ENCODE measurements at regions not wholly inside any gene's neighbourhood (a gene's known extent, or its start where the extent isn't known, plus 50 kb on each side); places are given as distances from the start of the nearest gene placed in this dataset.
"Not testable (repeated sequence)": the region's sequence is repeated elsewhere in the genome, so short reads cannot be mapped to it uniquely, and the experiment has no call there.

DNA sequence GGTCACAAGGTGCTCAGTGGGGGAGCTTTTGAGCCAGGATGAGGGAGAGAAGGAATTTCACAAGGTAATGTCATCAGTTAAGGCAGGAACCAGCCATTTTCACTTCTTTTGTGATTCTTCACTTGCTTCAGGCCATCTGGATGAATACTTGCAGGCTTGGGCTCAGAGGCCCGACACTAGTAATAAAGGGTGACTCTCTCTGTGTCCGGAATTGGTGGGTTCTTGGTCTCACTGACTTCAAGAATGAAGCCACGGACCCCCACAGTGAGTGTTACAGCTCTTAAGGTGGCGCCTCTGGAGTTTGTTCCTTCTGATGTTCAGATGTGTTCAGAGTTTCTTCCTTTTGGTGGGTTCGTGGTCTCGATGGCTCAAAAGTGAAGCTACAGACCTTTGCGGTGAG, 131.8 kb upstream of the RXFP2 start:
- DNase-seq (ENCODE audit: low spot score): not testable (repeated sequence)

DNA sequence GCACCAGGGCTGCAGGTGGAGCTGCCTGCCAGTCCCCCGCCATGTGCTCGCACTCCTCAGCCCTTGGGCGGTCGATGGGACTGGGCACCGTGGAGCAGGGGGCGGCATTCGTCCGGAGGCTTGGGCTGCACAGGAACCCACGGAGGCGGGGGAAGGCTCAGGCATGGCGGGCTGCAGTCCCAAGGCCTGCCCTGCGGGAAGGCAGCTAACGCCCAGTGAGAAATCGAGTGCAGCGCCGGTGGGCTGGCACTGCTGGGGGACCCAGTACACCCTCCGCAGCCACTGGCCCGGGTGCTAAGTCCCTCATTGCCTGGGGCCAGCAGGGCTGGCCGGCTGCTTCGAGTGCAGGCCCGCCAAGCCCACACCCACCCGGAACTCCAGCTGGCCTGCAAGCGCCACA, 130.5 kb upstream of the RXFP2 start:
- not testable (repeated sequence) for DNase-seq (ENCODE audit: low spot score)

DNA sequence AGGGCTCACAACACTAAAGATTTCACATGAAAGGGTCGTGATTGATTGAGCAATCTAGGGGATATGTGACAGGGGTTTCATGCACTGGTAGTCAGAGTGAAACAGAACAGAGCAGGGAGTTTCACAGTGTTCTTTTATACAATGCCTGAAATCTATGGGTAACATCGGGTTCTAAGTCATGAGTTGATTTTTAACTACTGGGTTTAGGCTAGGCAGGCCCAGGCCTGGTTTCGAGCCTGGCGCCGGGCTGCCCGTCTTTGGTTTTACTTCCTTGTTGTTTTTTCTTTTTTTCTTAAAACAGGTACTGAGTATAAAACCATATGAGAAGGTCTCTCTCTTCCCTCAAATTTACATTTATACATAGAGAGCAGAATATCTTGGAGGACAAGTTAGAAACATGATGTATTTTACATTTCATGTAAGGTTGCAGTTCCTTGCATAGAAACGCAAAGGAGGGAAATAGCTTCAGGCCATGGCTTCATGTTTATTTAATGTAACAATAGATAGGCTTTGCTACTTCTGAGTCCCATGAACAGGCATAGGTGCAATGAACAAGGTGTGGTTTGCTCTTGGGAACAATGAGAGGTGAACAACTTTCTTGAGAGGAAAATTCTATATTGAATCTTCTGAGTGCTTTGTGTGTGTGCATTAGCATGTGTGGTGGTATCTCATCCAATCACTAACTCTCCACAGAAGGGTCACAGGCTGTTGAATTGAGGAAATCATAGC, 128.9 kb upstream of the RXFP2 start:
- DNase-seq (ENCODE audit: low spot score): no peak

DNA sequence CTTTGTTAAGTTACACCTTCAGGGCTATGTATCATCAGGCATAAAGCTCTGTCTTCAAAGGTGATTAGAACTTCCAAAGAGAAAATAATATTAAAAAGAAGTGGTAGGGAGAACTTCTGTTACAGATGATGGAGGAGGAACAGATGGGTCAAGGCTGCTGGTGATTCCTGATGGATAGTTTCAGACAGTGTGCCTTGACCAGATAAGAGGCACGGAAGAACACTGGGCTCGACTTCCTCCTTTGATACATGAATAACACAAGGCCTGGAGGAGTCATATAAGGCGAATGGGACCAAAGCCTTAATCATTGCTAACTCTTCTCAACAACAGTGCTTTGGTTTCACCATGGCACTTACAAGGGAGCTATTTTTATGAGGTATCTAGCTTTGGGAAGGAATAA, 128.1 kb upstream of the RXFP2 start:
- no peak for DNase-seq (ENCODE audit: low spot score)

DNA sequence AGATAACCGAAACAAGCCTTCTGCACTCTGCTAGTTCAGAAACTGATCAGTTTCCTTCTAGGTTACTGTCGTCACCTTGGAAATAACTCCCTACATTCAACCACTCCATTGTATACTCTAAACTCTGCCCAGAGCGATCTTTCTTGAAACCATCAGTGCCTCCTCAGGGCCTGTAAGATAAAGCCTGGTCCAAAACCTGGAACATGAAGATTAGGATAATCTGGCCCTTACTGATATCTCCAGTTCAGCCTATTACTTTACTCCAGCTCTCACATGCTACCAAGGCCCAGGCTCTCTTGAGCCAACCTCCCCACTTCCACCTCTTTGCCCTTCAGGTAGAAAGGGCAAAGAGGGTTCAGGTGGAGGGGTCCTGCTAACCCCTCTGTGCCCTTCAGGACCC, 125.3 kb upstream of the RXFP2 start:
- no peak for DNase-seq (ENCODE audit: low spot score)

DNA sequence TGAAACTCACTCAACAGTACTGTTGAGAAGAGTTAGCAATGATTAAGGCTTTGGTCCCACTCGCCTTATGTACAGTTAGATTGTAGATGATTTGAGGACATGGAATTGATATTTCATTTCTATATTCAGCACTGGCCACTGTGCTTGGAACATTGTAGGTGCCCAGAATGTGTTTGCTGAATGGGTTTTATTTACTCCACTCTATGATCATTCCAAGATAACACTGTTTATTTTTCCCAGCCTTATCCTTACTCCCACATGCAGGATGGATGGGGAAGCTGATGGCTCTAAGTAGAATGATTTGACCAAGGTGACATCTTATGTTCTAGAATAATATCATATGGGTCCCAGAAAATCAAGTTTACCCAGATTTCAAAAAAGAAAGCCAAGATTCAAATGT, 124.6 kb upstream of the RXFP2 start:
- DNase-seq (ENCODE audit: low spot score): no peak

DNA sequence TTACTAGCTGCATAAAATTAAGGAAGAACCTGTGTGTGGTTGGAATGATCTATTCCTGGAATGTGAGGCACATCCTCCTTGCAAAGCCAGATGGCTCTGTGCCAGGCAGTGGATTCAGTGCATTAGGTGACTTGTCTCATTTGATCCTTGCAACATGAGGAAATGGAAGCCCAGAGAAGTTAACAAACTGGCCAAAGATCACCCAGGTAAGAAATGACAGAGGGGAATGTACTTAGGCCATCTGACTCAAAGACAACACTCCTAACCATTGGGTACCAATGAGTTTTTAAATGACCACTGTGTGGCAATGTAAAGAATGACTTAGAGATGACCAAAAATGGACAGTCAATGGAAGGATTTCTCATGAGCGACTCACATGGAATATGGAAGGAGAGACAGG, 114.2 kb upstream of the RXFP2 start:
- no peak for DNase-seq (ENCODE audit: low spot score)

DNA sequence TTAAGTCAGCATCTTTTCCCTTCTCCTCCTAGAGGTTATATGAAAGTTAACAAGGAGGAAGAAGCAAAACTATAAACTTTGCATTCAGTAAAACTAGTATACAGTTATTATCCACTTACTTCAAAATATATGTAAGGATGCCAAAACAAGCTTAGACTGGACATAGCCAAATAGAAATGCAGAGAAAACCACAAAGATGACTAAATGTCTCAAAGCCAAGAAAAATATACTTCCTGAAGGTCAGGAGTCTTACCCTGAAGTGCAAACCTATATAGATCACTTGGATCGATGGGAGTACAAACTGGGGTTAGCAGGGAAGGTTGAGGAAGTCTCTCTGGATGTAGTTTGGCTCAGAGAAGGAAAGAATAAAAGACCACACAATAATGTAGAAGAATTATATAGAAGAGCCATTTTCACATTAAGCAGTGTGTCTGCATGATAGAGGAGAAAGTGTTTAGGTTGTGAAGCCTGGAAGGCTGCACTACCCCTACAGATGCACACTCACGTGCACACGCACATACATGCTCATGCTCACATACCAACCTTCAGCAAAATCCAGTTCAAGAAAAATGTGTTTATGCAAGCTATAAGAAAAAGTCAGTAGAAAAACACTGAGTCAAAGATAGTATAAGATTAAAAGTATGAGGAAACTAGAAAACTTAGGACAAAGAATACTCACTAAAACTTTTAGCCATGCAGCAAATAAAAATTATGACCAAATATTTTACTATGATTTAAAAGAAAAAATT, 112.1 kb upstream of the RXFP2 start:
- DNase-seq (ENCODE audit: low spot score): no peak

DNA sequence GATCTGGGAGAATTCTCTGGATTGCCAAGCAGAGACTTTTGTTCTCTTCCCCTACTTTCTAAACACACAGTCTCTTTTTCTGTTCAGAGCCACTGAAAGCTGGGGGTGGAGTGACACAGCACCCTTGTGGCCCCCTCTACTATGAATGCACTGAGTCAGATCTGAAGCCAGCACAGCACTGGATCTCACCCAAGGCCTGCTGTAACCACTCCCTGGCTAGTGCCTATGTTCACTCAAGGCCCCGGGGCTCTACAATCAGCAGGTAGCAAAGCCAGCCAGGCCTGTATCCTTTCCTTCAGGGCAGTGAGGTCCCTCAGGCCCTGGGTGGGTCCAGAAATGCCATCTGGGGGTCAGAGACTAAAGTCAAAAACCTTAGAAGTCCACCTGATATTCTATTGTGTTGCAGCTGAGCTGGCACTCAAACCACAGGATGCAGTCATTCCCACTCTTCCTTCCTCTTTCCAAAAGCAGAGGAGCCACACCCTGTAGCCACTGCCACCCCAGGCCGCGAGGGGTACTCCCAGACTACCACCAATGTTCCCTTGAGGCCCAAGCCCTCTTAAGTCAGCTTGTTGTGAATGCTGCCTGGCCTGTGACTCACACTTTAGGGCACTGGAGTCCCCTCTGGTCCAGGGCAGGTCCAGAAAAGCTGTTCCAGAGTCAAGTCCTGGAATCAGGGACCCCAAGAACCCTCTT, 110.1 kb upstream of the RXFP2 start:
- no peak for DNase-seq (ENCODE audit: low spot score)

DNA sequence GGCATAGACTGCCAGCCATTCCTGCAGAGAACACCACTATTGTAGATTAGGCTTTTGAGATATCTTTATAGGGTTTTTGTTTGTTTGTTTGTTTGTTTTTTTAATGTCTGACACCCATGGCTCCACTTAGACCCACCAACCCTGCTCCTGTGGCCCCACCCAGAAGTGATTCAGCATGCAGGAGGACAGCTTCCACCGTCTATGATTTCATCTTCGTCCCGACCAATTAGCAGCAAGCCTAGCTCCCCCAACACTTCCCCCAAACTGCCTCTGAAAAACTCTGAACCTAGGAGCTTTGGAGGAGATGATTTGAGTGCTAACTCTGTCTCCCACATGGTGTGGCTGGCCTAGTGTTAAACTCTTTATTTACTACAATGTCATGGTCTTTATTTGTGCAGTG, 108.3 kb upstream of the RXFP2 start:
- DNase-seq (ENCODE audit: low spot score): no peak

DNA sequence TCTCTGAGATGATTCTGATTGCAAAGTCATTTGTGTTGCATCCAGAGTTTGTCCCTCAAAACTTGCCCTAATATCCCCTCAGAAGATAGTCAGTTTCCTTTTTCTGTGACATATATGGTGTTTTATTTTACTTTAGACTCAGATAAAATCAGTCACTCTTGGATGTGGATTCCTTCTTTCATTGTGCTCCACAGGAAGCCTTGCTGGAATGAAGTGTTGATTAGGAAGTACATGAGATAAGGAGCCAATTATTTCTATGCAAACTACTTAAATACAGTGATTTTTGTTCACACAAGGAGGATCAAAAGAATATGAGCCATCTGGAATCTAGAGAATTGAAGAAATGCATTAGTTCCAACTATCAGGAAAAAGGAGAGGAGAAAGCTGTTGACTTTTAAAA, 107.6 kb upstream of the RXFP2 start:
- no peak for DNase-seq (ENCODE audit: low spot score)

DNA sequence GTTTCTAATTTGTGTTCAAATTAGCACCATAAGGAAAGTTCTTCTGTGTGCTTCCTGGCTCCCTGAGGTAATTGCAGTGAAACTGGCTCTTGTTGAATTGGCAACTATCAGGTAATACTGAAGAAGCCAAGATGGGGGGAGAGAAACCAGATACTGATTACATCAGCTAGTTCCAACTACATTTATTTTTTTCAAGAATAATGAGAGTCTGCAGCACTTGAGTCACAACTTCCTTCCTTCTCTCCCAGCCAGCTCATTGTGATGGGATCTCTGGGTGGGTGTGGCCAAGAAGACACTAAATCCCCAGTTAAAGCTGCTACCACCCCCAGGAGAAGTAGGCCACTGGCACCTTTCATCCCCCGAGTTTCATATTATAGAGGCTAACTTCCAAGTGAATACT, 100.7 kb upstream of the RXFP2 start:
- DNase-seq (ENCODE audit: low spot score): no peak

DNA sequence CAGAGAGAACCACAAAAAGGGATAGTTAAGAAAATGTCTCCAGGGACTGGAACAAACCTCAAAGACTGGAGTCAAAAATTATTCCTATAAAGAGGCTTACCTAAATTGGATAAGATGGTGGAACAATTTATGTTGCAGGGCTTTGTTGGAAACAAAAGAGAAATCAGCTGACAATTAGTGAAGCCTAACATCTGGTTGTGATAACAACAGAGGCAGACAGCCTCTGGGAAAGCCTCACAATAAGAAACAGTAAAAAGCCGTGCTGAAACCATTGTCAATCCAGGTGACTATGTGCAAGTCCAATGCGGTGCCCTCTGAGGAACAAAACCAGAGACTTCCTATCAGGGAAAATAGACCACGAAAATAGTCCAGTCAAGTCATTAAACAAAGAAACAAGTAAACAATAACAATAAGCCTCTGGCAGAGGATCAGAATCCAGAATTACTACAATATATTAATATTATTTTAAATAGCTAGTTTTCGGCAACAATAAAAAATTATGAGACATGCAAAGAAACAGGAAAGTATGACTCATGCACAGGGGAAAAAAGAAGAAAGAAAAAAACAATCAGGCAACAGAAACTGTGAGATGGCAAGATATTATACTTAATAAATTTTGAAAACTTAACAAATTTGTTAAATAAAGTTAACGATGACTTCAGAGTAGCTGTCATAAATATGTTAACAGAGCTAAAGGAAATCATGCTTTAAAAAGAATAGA, 99.7 kb upstream of the RXFP2 start:
- no peak for DNase-seq (ENCODE audit: low spot score)

DNA sequence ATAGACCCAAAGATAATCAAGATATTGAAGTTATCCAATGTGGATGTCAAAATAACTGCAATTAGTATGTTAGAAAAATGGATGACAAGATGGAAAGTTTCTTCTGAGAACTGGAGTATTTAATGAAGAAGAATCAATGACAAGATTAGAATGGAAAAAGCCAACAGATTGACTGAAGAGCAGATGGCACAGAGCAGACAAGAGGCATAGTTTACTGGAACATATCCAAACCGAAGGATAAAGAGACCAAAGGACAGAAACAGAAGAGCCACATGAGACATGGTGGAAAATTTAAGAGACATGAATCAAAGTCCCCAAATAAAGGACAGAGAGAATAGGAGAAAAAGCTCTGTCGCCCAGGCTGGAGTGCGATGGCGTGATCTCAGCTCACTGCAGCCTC, 89.6 kb upstream of the RXFP2 start:
- DNase-seq (ENCODE audit: low spot score): no peak

DNA sequence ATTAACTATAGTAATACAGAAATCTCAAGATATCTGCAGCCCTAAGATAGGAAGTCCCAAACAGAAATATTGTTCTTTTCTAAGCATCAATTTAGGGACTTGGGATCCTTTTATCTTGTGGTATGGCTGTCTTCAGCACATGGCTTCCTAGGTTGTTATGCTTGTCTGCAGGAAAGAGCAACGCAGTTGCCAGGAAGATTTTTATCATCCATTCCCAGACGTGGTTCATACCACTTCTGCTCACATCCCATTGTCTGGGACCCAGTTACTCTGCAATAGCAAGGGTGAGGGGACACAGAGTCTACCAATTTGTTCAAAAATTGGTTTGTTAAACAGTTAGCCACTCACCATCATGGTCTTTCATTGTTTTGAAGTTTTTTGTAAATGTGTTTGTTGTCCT, 85.6 kb upstream of the RXFP2 start:
- DNase-seq (ENCODE audit: low spot score): no peak

DNA sequence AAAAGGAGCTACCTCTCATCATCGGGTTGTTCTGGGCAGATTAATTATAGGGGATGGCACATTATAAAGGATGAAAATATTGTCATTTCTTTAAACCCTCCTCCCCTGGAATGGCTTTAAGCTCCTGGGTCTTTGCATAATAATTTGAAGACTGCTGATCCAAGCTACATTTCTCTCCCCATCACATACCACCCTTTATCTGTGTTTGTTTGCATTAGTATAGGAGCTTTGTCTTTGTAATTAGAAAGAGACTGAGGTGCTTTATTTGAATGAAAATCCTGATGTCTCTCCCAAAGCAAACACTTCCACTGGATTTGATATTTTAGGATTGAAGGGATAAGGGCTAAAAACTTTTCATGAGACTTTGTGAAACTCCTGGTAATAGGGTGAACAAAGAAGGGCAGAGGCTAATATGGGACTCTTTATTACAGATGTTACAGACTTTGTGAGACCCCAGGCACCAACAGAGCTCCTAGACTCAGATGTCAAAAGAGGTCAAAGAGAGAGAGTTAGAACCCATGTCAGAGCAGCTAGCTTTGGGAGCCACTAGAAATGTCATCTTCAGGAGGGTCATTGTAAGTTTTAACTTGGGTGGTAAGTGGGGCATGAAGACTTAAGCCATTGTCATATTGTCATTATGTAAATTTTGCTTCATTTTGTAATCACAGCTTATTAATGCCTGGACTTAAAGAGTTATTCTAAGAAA, 75.3 kb upstream of the RXFP2 start:
- DNase-seq (ENCODE audit: low spot score): no peak

DNA sequence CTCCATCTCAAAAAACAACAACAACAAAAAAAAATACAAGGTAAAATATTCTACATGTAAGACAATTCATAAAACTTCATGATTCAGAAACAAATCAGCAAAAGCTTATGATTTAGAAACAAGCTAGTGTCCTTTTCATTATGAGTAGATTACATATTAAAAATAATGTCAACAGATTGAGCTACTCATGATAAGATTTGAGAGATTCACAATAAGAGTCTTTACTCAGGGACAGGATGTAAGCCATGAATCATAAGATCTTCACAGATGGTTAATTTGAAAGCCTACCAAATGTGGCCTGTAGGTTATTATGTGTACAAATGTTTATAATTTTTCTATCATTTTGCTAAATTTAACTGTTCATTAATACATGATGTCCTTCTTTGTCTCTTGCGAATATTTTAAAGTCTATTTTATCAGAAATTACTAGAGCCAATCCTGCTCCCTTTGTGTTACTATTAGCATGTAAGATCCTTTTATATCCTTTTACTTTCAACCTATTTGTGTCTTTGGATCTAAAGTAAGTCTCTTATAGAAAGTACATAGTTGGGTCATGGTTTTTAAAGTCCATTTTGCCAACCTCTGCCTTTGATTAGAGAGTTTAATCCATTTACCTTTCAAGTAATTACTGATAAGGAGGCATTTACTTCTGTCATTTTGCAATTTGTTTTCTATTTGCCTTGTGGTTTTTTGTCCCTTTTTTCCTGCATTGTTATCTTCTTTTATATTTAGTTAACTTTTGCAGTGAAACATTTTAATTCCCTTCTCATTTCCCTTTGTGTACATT, 68.3 kb upstream of the RXFP2 start:
- DNase-seq (ENCODE audit: low spot score): peak; percentile 58

DNA sequence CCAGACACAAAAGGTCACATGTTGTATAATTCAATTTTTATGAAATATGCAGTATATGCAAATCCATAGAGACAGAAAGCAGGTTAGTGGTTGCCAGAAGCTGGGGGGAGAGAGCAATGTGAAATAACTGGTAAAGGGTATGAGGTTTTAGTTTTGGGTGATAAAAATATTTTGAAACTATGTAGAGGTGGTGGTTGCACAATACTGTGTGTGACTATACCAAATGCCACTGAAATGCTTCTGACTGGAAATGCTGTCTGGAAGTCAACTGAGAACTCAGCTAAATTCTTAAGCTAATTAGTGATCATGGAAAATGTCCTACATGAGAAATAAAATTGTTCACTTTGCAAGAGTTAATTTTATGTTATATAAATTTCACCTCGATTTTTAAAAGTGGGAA, 65.3 kb upstream of the RXFP2 start:
- no peak for DNase-seq (ENCODE audit: low spot score)

DNA sequence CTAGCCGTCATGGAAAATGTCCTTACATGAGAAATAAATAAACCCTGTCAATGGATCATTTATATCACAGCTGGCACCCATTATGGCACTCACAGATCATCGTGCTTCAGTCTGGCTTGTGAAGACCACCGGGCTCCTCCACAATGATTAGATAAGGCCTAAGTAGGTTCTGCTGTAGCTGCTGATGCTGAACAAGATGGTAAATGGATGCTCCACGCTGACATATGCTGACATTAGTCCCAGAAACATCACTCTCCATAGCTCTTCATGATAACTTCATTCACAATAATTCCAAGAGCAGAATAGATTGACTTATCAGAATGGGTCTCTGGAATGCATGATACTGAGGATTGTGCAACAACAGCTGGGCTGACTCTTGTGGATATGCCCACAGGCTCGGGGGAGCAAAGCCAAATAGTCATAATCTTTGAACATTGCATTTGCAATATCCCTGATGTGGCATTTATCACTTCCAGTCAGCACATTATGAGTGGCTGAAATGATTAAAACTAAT, 63.8 kb upstream of the RXFP2 start:
- no peak for DNase-seq (ENCODE audit: low spot score)

DNA sequence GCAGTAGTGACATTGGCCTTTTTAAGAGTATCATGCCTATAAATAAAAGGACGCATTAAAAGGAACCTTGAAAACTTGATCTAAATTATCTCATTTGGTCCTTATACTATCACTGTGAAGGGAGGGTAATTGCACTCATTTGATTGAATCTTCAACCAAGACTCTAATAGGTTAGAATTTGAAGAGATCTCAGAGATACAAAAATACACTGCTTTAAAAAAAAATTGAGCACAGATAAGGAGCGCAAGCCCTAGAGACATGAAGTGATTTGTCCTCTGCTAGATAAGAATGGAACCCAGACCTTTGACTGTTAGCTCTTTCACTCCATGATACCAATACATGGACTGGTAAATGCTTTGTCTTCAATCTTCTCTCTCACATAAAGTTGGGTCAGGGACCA, 58.2 kb upstream of the RXFP2 start:
- no peak for DNase-seq (ENCODE audit: low spot score)

DNA sequence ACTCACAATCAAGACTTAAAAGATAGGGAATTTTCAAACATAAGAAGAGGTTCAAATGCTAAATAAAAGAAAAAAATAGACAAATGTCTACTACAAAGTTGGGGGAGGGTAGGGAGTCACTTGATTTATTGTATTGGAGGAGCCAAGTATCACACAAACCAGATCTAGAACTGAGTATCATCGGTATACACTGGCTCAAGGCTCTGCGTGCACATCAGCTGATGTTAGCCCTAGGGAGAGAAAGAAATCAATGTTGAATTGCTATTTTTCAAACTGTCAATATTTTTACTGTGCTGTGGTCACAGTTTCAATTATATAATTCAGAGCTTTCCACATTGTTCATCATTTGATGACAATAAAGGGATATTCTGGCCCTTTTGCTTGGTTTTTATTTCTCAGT, 54.9 kb upstream of the RXFP2 start:
- DNase-seq (ENCODE audit: low spot score): no peak

All from HT-29 (cell line).